Lung (tissue), 11 donors: ENCODE measurements at regions not wholly inside any gene's neighbourhood (a gene's known extent, or its start where the extent isn't known, plus 50 kb on each side); places are given as distances from the start of the nearest gene placed in this dataset.

Source experiments
- ATAC-seq: fragments of 200-7000 bp; cut with Tn5 transposase; one replicate; pipeline ENCODE4 v1.9.1; 2020; ENCODE audit warnings: moderate number of reproducible peaks; ENCODE audit not compliant: insufficient read depth, low FRiP score
- DNase-seq, 3 donors: peaks; one replicate each; pipeline ENCODE4 v3.0.0-alpha.2; 2013 to 2017
- H3K27ac ChIP-seq, 2 donors: one replicate each; pipeline ENCODE4 v1.5.1; 2013; ENCODE audit warnings: mild to moderate bottlenecking in 2 of 2, moderate library complexity in 2 of 2, control low read depth in 1 of 2, inconsistent platforms in 1 of 2, low read depth in 1 of 2, low read length in 1 of 2
- H3K27me3 ChIP-seq, 3 donors: one replicate each; pipeline ENCODE4 v1.5.1; 2013; ENCODE audit warnings: low read length in 2 of 3; ENCODE audit not compliant: control insufficient read depth in 3 of 3, insufficient read depth in 3 of 3
- H3K36me3 ChIP-seq, 4 donors: one replicate each; pipeline ENCODE4 v1.5.1; 2013; ENCODE audit warnings: low read length in 4 of 4, mild to moderate bottlenecking in 1 of 4, moderate library complexity in 1 of 4; ENCODE audit not compliant: control insufficient read depth in 4 of 4, insufficient read depth in 4 of 4
- H3K4me1 ChIP-seq, 5 donors: one replicate each; pipeline ENCODE4 v1.5.1; 2013; ENCODE audit warnings: low read length in 5 of 5, mild to moderate bottlenecking in 2 of 5, moderate library complexity in 1 of 5; ENCODE audit not compliant: control insufficient read depth in 5 of 5, insufficient read depth in 5 of 5
- H3K4me3 ChIP-seq: one replicate; pipeline ENCODE4 v1.5.1; 2013; ENCODE audit warnings: mild to moderate bottlenecking, control low read depth, moderate library complexity
- H3K9ac ChIP-seq, 2 donors: one replicate each; pipeline ENCODE4 v1.5.1; 2013; ENCODE audit warnings: low read length in 2 of 2, control low read depth in 1 of 2; ENCODE audit not compliant: insufficient read depth in 1 of 2
- H3K9me3 ChIP-seq, 4 donors: one replicate each; pipeline ENCODE4 v1.5.1; 2013; ENCODE audit warnings: low read length in 3 of 4, mild to moderate bottlenecking in 1 of 4, moderate library complexity in 1 of 4; ENCODE audit not compliant: control insufficient read depth in 4 of 4, insufficient read depth in 3 of 4
- CTCF ChIP-seq: IDR thresholded peaks from 2 replicates; pipeline ENCODE4 v1.5.1; 2012; ENCODE audit warnings: mild to moderate bottlenecking; ENCODE audit errors: control extremely low read depth, extremely low read depth
- WGBS, 2 donors: extraction: QIAGEN DNeasy Blood & Tissue Kit; methylation state at CpG; one replicate each; pipeline ENCODE4 v1.1.7; 2013; 5-methylcytosine and 5-hydroxymethylcytosine counted together
- donor health status: control.
- donor health status: control.
- donor health status: Bipolar disorder and iron deficiency.
- donor health status: healthy.
- donor health status: DM: yes; HTN: yes; CAD: no.

- H3K9ac ChIP-seq: no peak overlapping the region
- 73 to 79% methylated on average over 3 of the region's 3 CpGs for WGBS, 2 donors
- no peak for ATAC-seq
Observed at GRCh38 chr9:117624106-117624505, 80.1 kb upstream of the TLR4 start.

GRCh38 chr9:117622347-117622746 is 81.9 kb upstream of the TLR4 start:
- no peak overlapping the region for H3K27ac ChIP-seq
- peaks cover 0 to 8% (median 3%) of the 10 kb centered on the region in 4 donors for H3K9me3 ChIP-seq
- no peak overlapping the region for H3K4me3 ChIP-seq
- TF ChIP-seq CTCF: no peak
- ATAC-seq (no peak), DNase-seq (no peak)
- no peaks in the 10 kb centered on the region for H3K36me3 ChIP-seq
- H3K9ac ChIP-seq: no peak overlapping the region
- WGBS, 2 donors: 83 to 86% methylated on average over 3 of the region's 3 CpGs
- no peaks in the 10 kb centered on the region for H3K4me1 ChIP-seq
- no peaks in the 10 kb centered on the region for H3K27me3 ChIP-seq

More at GRCh38 chr9:117624106-117624505, 80.1 kb upstream of the TLR4 start:
- Histone ChIP-seq H3K4me1 (no peaks in the 10 kb centered on the region), H3K27ac (no peak overlapping the region), H3K36me3 (no peaks in the 10 kb centered on the region), H3K4me3 (no peak overlapping the region), H3K27me3 (no peaks in the 10 kb centered on the region), H3K9me3 (peaks cover 0 to 8% (median 3%) of the 10 kb centered on the region in 4 donors)
- TF ChIP-seq CTCF: no peak
- no peak for DNase-seq

- ATAC-seq: no peak
Observed at GRCh38 chr9:117616431-117616831, 87.8 kb upstream of the TLR4 start.

More at GRCh38 chr9:117616431-117616831, 87.8 kb upstream of the TLR4 start:
- no peaks in the 10 kb centered on the region for H3K4me1 ChIP-seq
- H3K9me3 ChIP-seq: no peaks in the 10 kb centered on the region
- H3K27me3 ChIP-seq: no peaks in the 10 kb centered on the region
- no peak for DNase-seq
- H3K27ac ChIP-seq: no peak overlapping the region
- no peak overlapping the region for H3K4me3 ChIP-seq
- H3K9ac ChIP-seq: no peak overlapping the region
- WGBS, 2 donors: 35 to 61% methylated on average over 3 of the region's 3 CpGs
- H3K36me3 ChIP-seq: no peaks in the 10 kb centered on the region
- no peak for TF ChIP-seq CTCF
